ENCODE measurements at regions not wholly inside any gene's neighbourhood (a gene's known extent, or its start where the extent isn't known, plus 50 kb on each side); places are given as distances from the start of the nearest gene placed in this dataset.

GRCh38 chr18:77359561-77360314 is 110.1 kb downstream of the GALR1 start:
- POLR2A ChIA-PET: no interaction called here
- TF ChIP-seq CTCF (IDR thresholded peaks at IDR 0.05; ENCODE audit: control extremely low read depth, extremely low read depth, low read depth, missing control alignments): no peak
- no peak for DNase-seq (ENCODE audit: extremely low spot score)
- CTCF ChIA-PET: no interaction called here

GRCh38 chr18:77360315-77361190 is 110.9 kb downstream of the GALR1 start:
- POLR2A ChIA-PET: no interaction called here
- CTCF ChIA-PET: no interaction called here
- TF ChIP-seq CTCF (IDR thresholded peaks at IDR 0.05; ENCODE audit: control extremely low read depth, extremely low read depth, low read depth, missing control alignments): no peak
- DNase-seq (ENCODE audit: extremely low spot score): no peak

GRCh38 chr18:77361382-77361781 is 111.7 kb downstream of the GALR1 start:
- ChIA-PET CTCF (no interaction called here), POLR2A (no interaction called here)
- TF ChIP-seq CTCF (IDR thresholded peaks at IDR 0.05; ENCODE audit: control extremely low read depth, extremely low read depth, low read depth, missing control alignments): no peak
- no peak for DNase-seq (ENCODE audit: extremely low spot score)

- TF ChIP-seq CTCF (IDR thresholded peaks at IDR 0.05; ENCODE audit: control extremely low read depth, extremely low read depth, low read depth, missing control alignments): no peak
- ChIA-PET POLR2A (no interaction called here), CTCF (no interaction called here)
- no peak for DNase-seq (ENCODE audit: extremely low spot score)
These were observed 116.0 kb downstream of the GALR1 start for GRCh38 chr18:77365667-77366066.

GRCh38 chr18:77366067-77366719 is 116.5 kb downstream of the GALR1 start:
- CTCF ChIA-PET: interaction anchor here (1.2 kb wide), 1 partner anchor 11 kb away, joined by 3 read pairs; no protein-coding TSS in a partner anchor
- no peak for TF ChIP-seq CTCF (IDR thresholded peaks at IDR 0.05; ENCODE audit: control extremely low read depth, extremely low read depth, low read depth, missing control alignments)
- no peak for DNase-seq (ENCODE audit: extremely low spot score)
- POLR2A ChIA-PET: no interaction called here

All from GM10248 (cell line).